ENCODE measurements at regions not wholly inside any gene's neighbourhood (a gene's known extent, or its start where the extent isn't known, plus 50 kb on each side); places are given as distances from the start of the nearest gene placed in this dataset.

- H3K27ac Mint-ChIP-seq (ENCODE audit: unreplicated experiment) = no peak overlapping the region
- no peaks in the 10 kb centered on the region for H3K9me3 Mint-ChIP-seq
- H3K36me3 Mint-ChIP-seq (ENCODE audit: low read depth) = no peaks in the 10 kb centered on the region
- no peaks in the 10 kb centered on the region for H3K4me1 Mint-ChIP-seq
- no peaks in the 10 kb centered on the region for H3K27me3 Mint-ChIP-seq (ENCODE audit: low read depth)
- no peak for DNase-seq (ENCODE audit: low read depth, low spot score)
- TF ChIP-seq CTCF (conservative IDR thresholded peaks at IDR 0.05) = no peak
- no peak overlapping the region for H3K4me3 Mint-ChIP-seq
Observed at GRCh38 chr18:57901825-57902589, 98.9 kb upstream of the ATP8B1 start.

- no peak overlapping the region for H3K4me3 Mint-ChIP-seq
- H3K9me3 Mint-ChIP-seq = no peaks in the 10 kb centered on the region
- H3K27ac Mint-ChIP-seq (ENCODE audit: unreplicated experiment) = no peak overlapping the region
- DNase-seq (ENCODE audit: low read depth, low spot score) = no peak
- H3K4me1 Mint-ChIP-seq = no peaks in the 10 kb centered on the region
- no peaks in the 10 kb centered on the region for H3K27me3 Mint-ChIP-seq (ENCODE audit: low read depth)
- H3K36me3 Mint-ChIP-seq (ENCODE audit: low read depth) = no peaks in the 10 kb centered on the region
- TF ChIP-seq CTCF (conservative IDR thresholded peaks at IDR 0.05) = no peak
Observed at GRCh38 chr18:57900906-57901435, 97.9 kb upstream of the ATP8B1 start.

- peaks cover 2% of the 10 kb centered on the region for H3K9me3 Mint-ChIP-seq
- no peaks in the 10 kb centered on the region for H3K36me3 Mint-ChIP-seq (ENCODE audit: low read depth)
- no peak overlapping the region for H3K4me3 Mint-ChIP-seq
- H3K27me3 Mint-ChIP-seq (ENCODE audit: low read depth) = no peaks in the 10 kb centered on the region
- no peak for DNase-seq (ENCODE audit: low read depth, low spot score)
- H3K27ac Mint-ChIP-seq (ENCODE audit: unreplicated experiment) = no peak overlapping the region
- H3K4me1 Mint-ChIP-seq = no peaks in the 10 kb centered on the region
- TF ChIP-seq CTCF (conservative IDR thresholded peaks at IDR 0.05) = no peak
Observed at GRCh38 chr18:57898506-57899124, 95.5 kb upstream of the ATP8B1 start.

GRCh38 chr18:57895182-57895581 lies 92.1 kb upstream of the ATP8B1 start:
- Mint-ChIP-seq H3K27me3 (ENCODE audit: low read depth) (peaks cover 2% of the 10 kb centered on the region), H3K4me1 (no peaks in the 10 kb centered on the region)
- TF ChIP-seq CTCF (conservative IDR thresholded peaks at IDR 0.05) = no peak

GRCh38 chr18:57891707-57892391 lies 88.7 kb upstream of the ATP8B1 start:
- Mint-ChIP-seq H3K27me3 (ENCODE audit: low read depth) (peaks cover 2% of the 10 kb centered on the region), H3K4me3 (no peak overlapping the region), H3K27ac (ENCODE audit: unreplicated experiment) (no peak overlapping the region), H3K36me3 (ENCODE audit: low read depth) (peaks cover 3% of the 10 kb centered on the region), H3K9me3 (peaks cover 9% of the 10 kb centered on the region), H3K4me1 (no peaks in the 10 kb centered on the region)
- no peak for DNase-seq (ENCODE audit: low read depth, low spot score)
- TF ChIP-seq CTCF (conservative IDR thresholded peaks at IDR 0.05) = no peak

More at GRCh38 chr18:57895182-57895581, 92.1 kb upstream of the ATP8B1 start:
- Mint-ChIP-seq H3K36me3 (ENCODE audit: low read depth) (no peaks in the 10 kb centered on the region), H3K4me3 (no peak overlapping the region), H3K9me3 (peaks cover 2% of the 10 kb centered on the region), H3K27ac (ENCODE audit: unreplicated experiment) (no peak overlapping the region)
- DNase-seq (ENCODE audit: low read depth, low spot score) = no peak

Data from neural crest cell (in vitro differentiated cells).